ENCODE measurements at regions not wholly inside any gene's neighbourhood (a gene's known extent, or its start where the extent isn't known, plus 50 kb on each side); places are given as distances from the start of the nearest gene placed in this dataset.

GRCh38 chr3:66692766-66693150 is 191.9 kb upstream of the LRIG1 start:
- DNase-seq = no peak

- no peak for DNase-seq
Observed at GRCh38 chr3:66693461-66694031, 192.7 kb upstream of the LRIG1 start.

- no peak for DNase-seq
Observed at GRCh38 chr3:66702126-66702525, 201.3 kb upstream of the LRIG1 start.

GRCh38 chr3:66703501-66703900 is 202.7 kb upstream of the LRIG1 start:
- DNase-seq = peak; percentile 4

- no peak for DNase-seq
Observed at GRCh38 chr3:66705076-66705475, 204.3 kb upstream of the LRIG1 start.

- no peak for DNase-seq
Observed at GRCh38 chr3:66706890-66707289, 206.1 kb upstream of the LRIG1 start.

GRCh38 chr3:66709532-66709931 is 208.7 kb upstream of the LRIG1 start:
- DNase-seq = no peak

GRCh38 chr3:66712210-66712609 is 211.4 kb upstream of the LRIG1 start:
- DNase-seq = no peak

- DNase-seq = no peak
Observed at GRCh38 chr3:66713921-66714320, 213.1 kb upstream of the LRIG1 start.

- DNase-seq = no peak
Observed at GRCh38 chr3:66715806-66716205, 215.0 kb upstream of the LRIG1 start.

GRCh38 chr3:66717806-66718205 is 217.0 kb upstream of the LRIG1 start:
- DNase-seq = no peak

GRCh38 chr3:66719796-66720356 is 219.1 kb upstream of the LRIG1 start:
- no peak for DNase-seq

- DNase-seq = no peak
Observed at GRCh38 chr3:66720508-66720907, 219.7 kb upstream of the LRIG1 start.

GRCh38 chr3:66722675-66723074 is 221.9 kb upstream of the LRIG1 start:
- DNase-seq = no peak

GRCh38 chr3:66723231-66723630 is 222.4 kb upstream of the LRIG1 start:
- no peak for DNase-seq

GRCh38 chr3:66729687-66730393 is 229.0 kb upstream of the LRIG1 start:
- DNase-seq = no peak

- no peak for DNase-seq
Observed at GRCh38 chr3:66738625-66739365, 238.0 kb upstream of the LRIG1 start.

GRCh38 chr3:66740260-66740659 is 239.4 kb upstream of the LRIG1 start:
- DNase-seq = no peak

- DNase-seq = no peak
Observed at GRCh38 chr3:66744521-66744920, 243.7 kb upstream of the LRIG1 start.

GRCh38 chr3:66744986-66745385 is 244.2 kb upstream of the LRIG1 start:
- no peak for DNase-seq

- DNase-seq = no peak
Observed at GRCh38 chr3:66747261-66747660, 246.4 kb upstream of the LRIG1 start.

- DNase-seq = no peak
Observed at GRCh38 chr3:66747696-66748095, 246.9 kb upstream of the LRIG1 start.

GRCh38 chr3:66748175-66748876 is 247.5 kb upstream of the LRIG1 start:
- no peak for DNase-seq
